Stimulated activated effector memory CD8-positive, alpha-beta T cell treated with anti-CD3 and anti-CD28 coated beads, Interleukin-12 subunit alpha, Interleukin-12 subunit beta, amount 100 ng/mL, for 72 hours (primary cell): ENCODE measurements at regions not wholly inside any gene's neighbourhood (a gene's known extent, or its start where the extent isn't known, plus 50 kb on each side); places are given as distances from the start of the nearest gene placed in this dataset.

Experiments used
- ATAC-seq: fragments of 150-1000 bp; cut with Tn5 transposase; 2 replicates; pipeline ENCODE4 v1.10.0; 2021
- DNase-seq, 2 donors: peaks; one replicate each; pipeline ENCODE4 v3.0.0; 2021 to 2022; ENCODE audit warnings: low spot score in 2 of 2
- H3K27ac Mint-ChIP-seq: one replicate; pipeline ENCODE4 v1.8.0; 2022; ENCODE audit warnings: mild to moderate bottlenecking, mixed read lengths
- H3K36me3 Mint-ChIP-seq: one replicate; pipeline ENCODE4 v1.8.0; 2022; ENCODE audit warnings: mild to moderate bottlenecking, mixed read lengths
- H3K4me1 Mint-ChIP-seq: one replicate; pipeline ENCODE4 v1.8.0; 2022; ENCODE audit warnings: mixed read lengths
- H3K4me3 Mint-ChIP-seq: one replicate; pipeline ENCODE4 v1.8.0; 2022; ENCODE audit warnings: mild to moderate bottlenecking, mixed read lengths
- H3K9me3 Mint-ChIP-seq: one replicate; pipeline ENCODE4 v1.8.0; 2022; ENCODE audit warnings: mixed read lengths

DNA sequence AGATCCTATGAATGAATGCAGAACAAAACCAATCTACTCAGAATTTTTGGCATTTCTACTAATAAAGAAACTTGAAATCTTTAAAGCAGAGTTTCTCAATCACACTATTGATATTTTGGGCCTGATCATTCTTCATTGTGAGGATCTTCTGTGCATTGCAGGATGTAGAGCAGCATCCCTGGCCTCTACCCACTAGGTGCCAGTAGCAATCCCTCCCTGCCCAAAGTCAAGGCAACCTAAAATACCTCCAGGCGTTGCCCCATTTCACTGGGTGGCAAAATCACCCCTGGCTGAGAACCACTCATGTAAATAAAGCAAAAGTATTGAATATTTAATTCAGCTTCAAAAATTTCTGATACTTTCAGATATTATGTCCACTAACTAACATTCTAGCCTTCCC is 213.0 kb downstream of the SP3 start:
- Mint-ChIP-seq H3K36me3 (no peaks in the 10 kb centered on the region), H3K4me1 (no peaks in the 10 kb centered on the region), H3K27ac (no peak overlapping the region), H3K9me3 (no peaks in the 10 kb centered on the region), H3K4me3 (no peak overlapping the region)
- DNase-seq (no peak), ATAC-seq (no peak)

DNA sequence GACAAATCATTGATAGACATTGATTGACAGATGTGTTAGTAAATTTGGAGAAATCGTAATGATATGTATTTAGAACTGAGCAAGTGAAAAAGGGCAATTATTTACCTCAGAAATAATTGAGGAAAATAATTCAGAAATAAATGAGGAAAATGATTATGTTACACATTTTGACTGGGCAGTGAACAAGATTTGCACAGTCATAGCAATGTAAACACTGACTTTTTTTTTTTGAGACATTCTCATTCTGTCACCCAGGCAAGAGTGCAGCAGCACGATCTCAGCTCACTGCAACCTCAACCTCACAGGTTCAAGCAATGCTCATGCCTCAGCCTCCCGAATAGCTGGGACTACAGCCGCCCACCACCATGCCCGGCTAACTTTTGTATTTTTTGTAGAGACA is 211.7 kb downstream of the SP3 start:
- DNase-seq = no peak
- Mint-ChIP-seq H3K4me1 (no peaks in the 10 kb centered on the region), H3K4me3 (no peak overlapping the region), H3K9me3 (no peaks in the 10 kb centered on the region), H3K27ac (no peak overlapping the region), H3K36me3 (no peaks in the 10 kb centered on the region)
- no peak for ATAC-seq

DNA sequence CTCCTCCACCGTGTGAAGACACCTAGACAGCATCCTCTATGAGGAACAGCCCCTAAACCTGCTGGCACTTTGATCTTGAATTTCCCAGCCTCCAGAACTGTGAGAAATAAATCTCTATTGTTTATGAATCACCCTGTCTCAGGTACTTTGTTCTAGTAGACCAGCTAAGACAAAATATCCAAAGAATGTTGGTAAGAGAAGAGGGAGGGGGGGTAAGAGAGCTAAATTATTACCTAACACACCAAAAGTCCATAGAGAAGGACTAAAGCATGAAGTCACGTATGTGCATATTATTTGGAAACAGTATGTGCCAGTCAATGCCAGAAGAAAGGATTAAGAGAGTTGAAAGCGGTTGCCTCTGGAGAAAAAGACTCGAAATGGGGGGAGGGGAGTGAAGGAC is 211.0 kb downstream of the SP3 start:
- H3K27ac Mint-ChIP-seq = no peak overlapping the region
- no peaks in the 10 kb centered on the region for H3K36me3 Mint-ChIP-seq
- DNase-seq (no peak), ATAC-seq (no peak)
- no peak overlapping the region for H3K4me3 Mint-ChIP-seq
- no peaks in the 10 kb centered on the region for H3K4me1 Mint-ChIP-seq
- H3K9me3 Mint-ChIP-seq = no peaks in the 10 kb centered on the region

DNA sequence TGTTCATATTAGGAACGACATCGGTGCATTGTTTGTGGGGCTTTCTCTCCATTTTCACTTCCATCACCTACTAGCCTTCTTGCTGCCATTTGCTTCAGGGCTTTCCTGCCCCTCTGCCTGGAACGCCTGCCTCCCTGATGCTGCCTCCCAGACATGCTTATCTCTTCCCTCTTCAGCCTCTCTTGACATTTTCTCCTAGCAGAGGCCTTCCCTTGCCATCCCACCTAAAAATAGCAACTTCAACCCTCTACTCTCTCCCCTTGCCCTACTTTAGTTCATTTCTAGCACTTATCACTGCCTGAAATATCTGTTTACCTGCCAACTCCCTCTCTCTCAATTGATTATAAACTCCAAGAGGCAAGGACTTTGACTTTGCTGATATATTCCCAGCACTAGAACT is 210.3 kb downstream of the SP3 start:
- H3K4me1 Mint-ChIP-seq = no peaks in the 10 kb centered on the region
- H3K4me3 Mint-ChIP-seq = no peak overlapping the region
- peak in 1 of 2 donors; percentile 15 for DNase-seq
- ATAC-seq = no peak
- no peaks in the 10 kb centered on the region for H3K36me3 Mint-ChIP-seq
- H3K27ac Mint-ChIP-seq = no peak overlapping the region
- H3K9me3 Mint-ChIP-seq = no peaks in the 10 kb centered on the region

DNA sequence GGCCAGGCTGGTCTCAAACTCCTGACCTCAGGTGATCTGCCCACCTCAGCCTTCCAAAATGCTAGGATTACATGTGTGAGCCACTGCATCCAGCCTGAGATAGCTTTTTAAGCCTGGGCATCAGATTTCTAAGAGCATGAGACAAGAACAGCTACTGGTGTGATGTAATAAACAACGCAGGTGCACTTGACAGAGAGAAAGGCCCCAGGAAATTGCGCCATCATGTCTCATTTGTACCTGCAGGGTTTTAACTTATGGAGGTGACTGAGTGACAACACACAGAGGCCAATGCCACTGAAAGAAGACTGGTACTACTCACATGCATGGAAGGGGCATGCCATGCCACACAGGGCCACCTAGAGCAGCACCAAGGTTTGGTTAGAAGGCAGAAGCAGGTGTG is 209.4 kb downstream of the SP3 start:
- no peak for ATAC-seq
- Mint-ChIP-seq H3K9me3 (no peaks in the 10 kb centered on the region), H3K36me3 (no peaks in the 10 kb centered on the region), H3K4me3 (no peak overlapping the region), H3K27ac (no peak overlapping the region), H3K4me1 (no peaks in the 10 kb centered on the region)
- DNase-seq = no peak

DNA sequence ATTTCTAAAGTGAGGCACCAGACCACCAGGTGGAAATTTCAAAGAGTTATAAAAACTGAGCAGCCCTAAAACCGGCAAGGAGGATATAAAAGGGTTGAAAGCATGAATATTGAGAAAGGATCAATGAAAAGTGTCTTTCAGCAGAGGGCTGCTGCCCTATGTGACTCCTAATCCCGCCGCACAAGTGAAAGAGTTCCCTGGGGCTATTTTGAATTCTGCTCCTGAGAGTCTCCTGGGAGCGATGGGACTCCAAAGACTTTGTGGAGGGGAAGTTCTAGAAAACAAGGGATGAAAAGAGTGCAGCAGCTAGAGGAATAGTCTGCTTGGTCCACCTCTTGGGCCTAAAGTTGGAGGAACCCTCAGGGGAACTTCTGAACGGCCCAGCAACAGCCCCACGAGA is 205.2 kb downstream of the SP3 start:
- Mint-ChIP-seq H3K27ac (no peak overlapping the region), H3K36me3 (no peaks in the 10 kb centered on the region), H3K9me3 (no peaks in the 10 kb centered on the region), H3K4me3 (no peak overlapping the region), H3K4me1 (no peaks in the 10 kb centered on the region)
- no peak for ATAC-seq
- DNase-seq = no peak

DNA sequence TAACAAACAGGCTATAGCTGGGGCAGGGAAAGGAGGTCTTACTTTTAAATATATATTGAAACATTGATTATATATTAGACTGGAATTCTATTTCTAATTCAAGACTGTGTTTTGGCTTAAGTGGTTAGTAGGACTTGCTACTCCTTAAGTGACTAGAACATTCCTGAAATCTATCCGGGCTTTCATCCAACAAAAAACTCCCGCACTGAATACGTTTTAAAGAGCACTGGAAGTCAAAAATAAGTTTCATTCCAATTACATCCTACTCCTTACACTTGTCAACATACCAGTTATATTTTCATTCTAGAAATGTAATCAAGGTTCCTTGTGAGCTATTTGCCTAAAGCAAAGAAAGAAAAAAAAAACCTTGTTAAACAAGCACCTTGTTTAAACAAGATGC is 204.6 kb downstream of the SP3 start:
- ATAC-seq (no peak), DNase-seq (no peak)
- no peaks in the 10 kb centered on the region for H3K9me3 Mint-ChIP-seq

DNA sequence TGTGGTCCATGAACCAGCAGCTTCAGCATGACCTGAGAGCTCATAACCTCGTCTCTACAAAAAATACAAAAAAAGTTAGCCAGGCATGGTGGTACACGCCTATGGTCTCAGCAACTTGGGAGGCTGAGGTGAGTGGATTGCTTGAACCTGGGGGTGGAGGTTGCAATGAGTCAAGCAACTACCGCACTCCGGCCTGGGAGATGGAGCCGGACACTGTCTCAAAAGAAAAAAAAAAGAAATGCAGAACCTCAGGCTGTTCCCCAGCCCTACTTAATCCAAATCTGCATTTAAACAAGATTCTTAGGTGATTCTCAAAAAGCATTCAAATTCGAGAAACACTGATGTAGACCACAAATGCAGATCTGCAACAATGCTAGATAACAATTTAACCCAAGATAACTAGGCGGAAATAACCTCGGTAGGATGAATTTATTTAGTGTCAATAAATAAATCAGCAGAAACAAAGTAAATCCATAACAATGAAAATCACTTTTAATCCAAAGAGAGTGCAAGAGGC is 203.5 kb downstream of the SP3 start:
- no peaks in the 10 kb centered on the region for H3K36me3 Mint-ChIP-seq
- H3K9me3 Mint-ChIP-seq = no peaks in the 10 kb centered on the region
- no peak overlapping the region for H3K4me3 Mint-ChIP-seq
- peak in 1 of 2 donors; percentile 28 for DNase-seq
- H3K27ac Mint-ChIP-seq = no peak overlapping the region
- no peak for ATAC-seq
- no peaks in the 10 kb centered on the region for H3K4me1 Mint-ChIP-seq

More for the DNA sequence above, 204.6 kb downstream of the SP3 start:
- Mint-ChIP-seq H3K27ac (no peak overlapping the region), H3K4me3 (no peak overlapping the region), H3K4me1 (no peaks in the 10 kb centered on the region), H3K36me3 (no peaks in the 10 kb centered on the region)

DNA sequence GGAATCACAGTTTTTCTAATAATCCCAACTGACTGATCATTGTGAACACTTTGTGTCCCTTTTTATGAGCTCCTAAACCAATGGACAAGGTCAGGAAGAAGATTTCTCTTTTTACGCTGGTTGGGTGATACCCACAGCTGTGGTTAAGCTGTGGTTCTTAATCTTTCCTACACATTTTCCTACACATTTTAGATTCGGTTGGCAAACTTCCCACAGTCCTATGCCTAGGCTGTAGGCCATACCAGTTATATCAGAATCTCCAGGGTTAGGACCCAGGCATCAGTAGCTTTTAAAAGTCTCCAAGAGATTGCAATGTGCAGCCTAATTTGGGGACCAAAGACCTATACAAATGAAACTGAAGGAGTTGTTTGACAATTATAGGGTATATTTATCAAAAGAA is 203.0 kb downstream of the SP3 start:
- no peak overlapping the region for H3K27ac Mint-ChIP-seq
- no peaks in the 10 kb centered on the region for H3K4me1 Mint-ChIP-seq
- H3K9me3 Mint-ChIP-seq = no peaks in the 10 kb centered on the region
- ATAC-seq (no peak), DNase-seq (peak in 1 of 2 donors; percentile 18)
- H3K4me3 Mint-ChIP-seq = no peak overlapping the region
- H3K36me3 Mint-ChIP-seq = no peaks in the 10 kb centered on the region

DNA sequence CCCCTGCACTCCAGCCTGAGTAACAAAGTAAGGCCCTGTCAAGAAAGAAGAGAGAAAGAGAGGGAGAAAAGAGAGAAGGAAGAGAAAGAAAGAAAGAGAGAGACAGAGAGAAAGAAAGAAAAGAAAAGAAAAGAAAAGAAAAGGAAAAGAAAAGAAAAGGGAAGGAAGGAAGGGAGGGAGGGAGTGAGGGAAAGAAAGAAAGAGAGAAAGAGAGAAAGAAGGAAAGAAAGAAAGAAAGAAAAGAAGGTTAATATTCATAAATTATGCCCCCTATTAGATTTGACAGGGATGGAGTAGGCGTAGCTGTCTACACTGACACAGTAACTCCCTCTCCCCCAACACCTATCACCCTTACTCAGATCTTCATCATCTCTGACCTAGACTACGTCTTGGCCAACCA is 202.3 kb downstream of the SP3 start:
- H3K4me3 Mint-ChIP-seq = no peak overlapping the region
- H3K9me3 Mint-ChIP-seq = no peaks in the 10 kb centered on the region
- no peaks in the 10 kb centered on the region for H3K36me3 Mint-ChIP-seq

DNA sequence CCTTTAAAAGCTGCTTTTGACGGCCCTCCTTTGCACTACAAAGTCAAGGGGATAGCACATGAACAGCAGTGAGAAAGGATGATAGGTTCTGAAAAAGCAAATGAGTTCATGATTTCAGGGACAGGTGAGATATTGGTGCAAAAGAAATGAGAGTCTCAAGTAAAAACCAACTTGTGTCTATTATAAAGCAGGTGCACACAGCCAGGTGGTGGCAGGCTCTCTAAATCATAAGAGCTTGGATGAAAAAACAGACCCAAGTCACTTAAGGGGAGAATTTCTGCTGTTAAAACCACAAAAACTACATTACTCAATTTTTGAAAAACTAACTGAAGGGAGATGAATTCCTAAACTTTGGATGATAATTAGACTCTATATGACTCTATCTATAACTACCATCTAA is 201.5 kb downstream of the SP3 start:
- no peak overlapping the region for H3K27ac Mint-ChIP-seq
- H3K9me3 Mint-ChIP-seq = no peaks in the 10 kb centered on the region
- DNase-seq (no peak), ATAC-seq (no peak)
- no peaks in the 10 kb centered on the region for H3K4me1 Mint-ChIP-seq
- H3K36me3 Mint-ChIP-seq = no peaks in the 10 kb centered on the region
- no peak overlapping the region for H3K4me3 Mint-ChIP-seq

More for the DNA sequence above, 202.3 kb downstream of the SP3 start:
- Mint-ChIP-seq H3K4me1 (no peaks in the 10 kb centered on the region), H3K27ac (no peak overlapping the region)
- peak in 1 of 2 donors; percentile 32 for DNase-seq
- ATAC-seq = peak; percentile 45

DNA sequence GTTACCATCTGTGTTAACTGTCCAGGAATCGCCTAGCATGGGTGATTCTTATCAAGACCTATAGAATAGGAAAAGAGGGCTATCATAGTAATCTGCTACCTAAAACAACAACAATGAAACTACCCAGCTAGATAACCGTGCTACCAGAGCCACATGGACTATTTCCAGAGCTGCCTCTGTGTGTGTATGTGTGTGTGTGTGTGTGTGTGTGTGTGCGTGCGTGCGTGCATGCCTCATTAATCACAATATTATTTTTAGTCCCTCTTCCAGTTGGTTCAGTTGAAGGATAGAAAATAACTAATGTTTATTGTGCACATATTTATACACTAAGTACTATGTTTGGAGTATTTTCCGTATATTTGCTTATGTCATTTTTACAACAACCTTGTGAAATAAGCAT is 201.1 kb downstream of the SP3 start:
- Mint-ChIP-seq H3K4me3 (no peak overlapping the region), H3K27ac (no peak overlapping the region), H3K4me1 (no peaks in the 10 kb centered on the region), H3K9me3 (no peaks in the 10 kb centered on the region), H3K36me3 (no peaks in the 10 kb centered on the region)
- no peak for ATAC-seq
- no peak for DNase-seq

DNA sequence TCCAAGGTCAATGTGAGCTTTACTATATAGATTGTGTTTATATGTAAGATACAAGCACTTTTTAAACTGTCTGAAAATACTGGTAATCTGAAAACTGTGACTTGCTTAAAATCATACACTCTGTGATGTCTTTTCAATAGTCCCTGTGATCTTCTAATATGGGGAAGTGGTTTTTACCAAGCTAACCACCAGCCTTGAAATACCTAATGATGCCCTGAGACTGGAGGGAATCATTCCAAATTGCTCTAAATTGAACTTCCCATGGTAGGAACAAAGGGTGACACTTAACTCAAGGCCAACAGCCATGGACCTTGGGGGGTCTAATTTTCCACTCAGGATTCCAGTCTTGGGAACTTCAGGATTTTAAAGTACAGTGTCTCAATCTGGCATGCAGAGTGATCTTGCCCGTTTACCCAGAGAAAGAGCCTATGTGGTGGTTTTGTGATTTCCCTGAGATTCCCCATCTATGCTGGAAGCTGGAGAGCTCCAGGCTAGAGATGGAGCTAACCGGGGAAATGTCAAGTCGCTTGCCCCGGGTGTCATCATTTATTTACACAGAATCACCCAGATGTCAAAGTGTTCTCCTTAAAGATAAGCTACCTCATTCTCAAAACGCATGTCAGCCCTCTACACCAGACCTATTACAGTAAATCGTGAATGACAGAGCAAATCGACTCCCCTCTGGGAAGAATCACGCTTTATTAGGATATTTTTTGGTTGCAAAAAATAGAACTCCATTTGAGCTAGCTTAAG is 198.5 kb downstream of the SP3 start:
- no peak overlapping the region for H3K4me3 Mint-ChIP-seq
- DNase-seq = no peak
- no peak for ATAC-seq
- no peaks in the 10 kb centered on the region for H3K36me3 Mint-ChIP-seq
- no peaks in the 10 kb centered on the region for H3K9me3 Mint-ChIP-seq
- no peak overlapping the region for H3K27ac Mint-ChIP-seq
- no peaks in the 10 kb centered on the region for H3K4me1 Mint-ChIP-seq

DNA sequence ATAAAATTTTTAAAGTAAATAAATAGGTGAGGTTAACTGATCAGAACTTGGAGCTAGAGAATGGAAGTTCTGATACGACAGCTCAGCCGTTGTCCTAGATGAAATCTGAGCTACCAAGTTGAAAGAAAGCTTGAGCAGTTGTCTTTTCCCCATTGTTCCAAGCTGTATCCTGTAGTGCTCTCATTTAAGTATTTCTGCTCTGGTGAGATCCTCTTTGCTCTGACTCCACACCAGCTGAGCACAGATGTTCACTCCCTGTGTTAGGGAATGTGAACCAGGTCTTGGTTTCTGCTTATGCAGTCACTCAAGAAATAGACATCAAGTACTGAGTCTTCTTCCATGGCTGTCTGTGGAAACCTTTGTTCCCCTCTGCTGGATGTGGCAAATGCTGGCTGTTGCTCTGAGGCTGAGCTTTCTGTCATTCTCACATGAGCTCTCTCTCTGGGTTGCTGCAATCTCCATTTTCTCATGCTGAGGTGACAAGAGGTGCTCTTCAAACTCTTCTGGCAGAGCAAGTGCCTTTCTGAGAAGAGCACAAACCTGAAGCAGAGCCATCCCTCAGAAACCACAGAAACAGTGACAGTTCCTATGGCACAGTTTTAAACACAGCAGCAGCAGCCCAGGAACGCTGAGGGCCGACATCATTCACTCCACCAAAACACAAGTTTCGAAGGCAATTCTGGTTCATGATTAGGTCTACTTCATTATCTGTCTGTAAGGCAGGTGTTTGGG is 194.1 kb downstream of the SP3 start:
- no peaks in the 10 kb centered on the region for H3K36me3 Mint-ChIP-seq
- no peak for ATAC-seq
- H3K9me3 Mint-ChIP-seq = no peaks in the 10 kb centered on the region
- H3K27ac Mint-ChIP-seq = no peak overlapping the region
- no peak overlapping the region for H3K4me3 Mint-ChIP-seq
- no peak for DNase-seq
- H3K4me1 Mint-ChIP-seq = no peaks in the 10 kb centered on the region

DNA sequence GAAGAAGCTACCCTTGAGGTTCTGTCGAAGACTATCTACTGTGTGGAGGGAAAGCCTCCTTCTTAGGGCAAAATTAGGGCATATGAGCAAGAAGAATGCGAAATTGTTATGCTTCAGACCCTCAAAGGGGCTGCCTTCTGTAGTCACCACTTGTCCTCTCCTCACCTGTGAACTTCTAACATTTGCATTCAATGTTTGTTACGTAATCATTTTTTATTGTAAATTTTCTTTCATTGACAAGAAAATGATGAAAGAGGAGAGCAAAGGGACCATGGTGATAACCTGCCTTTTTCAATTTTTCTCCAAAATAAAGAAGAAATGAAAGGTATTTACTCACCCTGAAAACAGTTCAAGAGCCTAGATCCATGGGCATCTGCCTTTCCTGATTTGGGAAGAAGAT is 193.0 kb downstream of the SP3 start:
- DNase-seq (peak in 1 of 2 donors; percentile 12), ATAC-seq (no peak)
- H3K36me3 Mint-ChIP-seq = no peaks in the 10 kb centered on the region
- H3K9me3 Mint-ChIP-seq = no peaks in the 10 kb centered on the region
- no peak overlapping the region for H3K27ac Mint-ChIP-seq
- no peaks in the 10 kb centered on the region for H3K4me1 Mint-ChIP-seq
- H3K4me3 Mint-ChIP-seq = no peak overlapping the region

DNA sequence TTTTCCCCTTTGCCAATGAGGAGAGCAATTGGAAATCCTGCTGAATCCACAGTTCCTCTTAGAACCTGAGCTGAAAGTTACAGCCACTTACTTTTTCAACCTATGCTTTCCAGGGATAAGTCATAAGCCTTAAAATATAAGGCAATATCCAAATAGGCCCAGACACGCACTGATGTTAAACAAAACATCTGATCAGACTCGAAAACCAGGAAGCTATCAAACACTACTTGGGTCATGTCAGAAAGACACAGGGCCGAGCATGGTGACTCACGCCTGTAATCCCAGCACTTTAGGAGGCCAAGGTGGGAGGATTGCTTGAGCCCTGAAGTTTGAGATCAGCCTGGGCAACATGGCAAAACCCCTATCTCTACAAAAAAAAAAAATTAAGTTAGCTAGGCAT is 192.1 kb downstream of the SP3 start:
- no peak for ATAC-seq
- Mint-ChIP-seq H3K9me3 (no peaks in the 10 kb centered on the region), H3K4me3 (no peak overlapping the region), H3K27ac (no peak overlapping the region), H3K4me1 (no peaks in the 10 kb centered on the region), H3K36me3 (no peaks in the 10 kb centered on the region)
- DNase-seq = peak in 1 of 2 donors; percentile 6
